Hepatocyte (in vitro differentiated cells): ENCODE measurements at regions not wholly inside any gene's neighbourhood (a gene's known extent, or its start where the extent isn't known, plus 50 kb on each side); places are given as distances from the start of the nearest gene placed in this dataset.

Experiments
- DNase-seq: peaks from one replicate; pipeline ENCODE4 v3.0.0-alpha.2; 2016; ENCODE audit warnings: low spot score
- H2AFZ ChIP-seq: fragments of 200-600 bp; sonication (generic); 2 replicates; pipeline ENCODE4 v1.6.0; 2016; ENCODE audit warnings: antibody characterized with exemption, mild to moderate bottlenecking
- H3K27ac ChIP-seq: fragments of 200-600 bp; sonication (generic); 2 replicates; pipeline ENCODE4 v1.5.1; 2016; ENCODE audit warnings: mild to moderate bottlenecking
- H3K27me3 ChIP-seq: fragments of 200-600 bp; sonication (generic); 2 replicates; pipeline ENCODE4 v1.6.1; 2016
- H3K36me3 ChIP-seq: fragments of 200-600 bp; sonication (generic); replicated peaks from 2 replicates; pipeline ENCODE4 v1.5.1; 2016; ENCODE audit warnings: low read depth; ENCODE audit not compliant: insufficient read depth
- H3K4me1 ChIP-seq: fragments of 200-600 bp; sonication (generic); 2 replicates; pipeline ENCODE4 v1.5.1; 2016; ENCODE audit warnings: mild to moderate bottlenecking, moderate library complexity; ENCODE audit not compliant: insufficient read depth
- H3K4me2 ChIP-seq: fragments of 200-600 bp; sonication (generic); 2 replicates; pipeline ENCODE4 v1.6.0; 2016
- H3K4me3 ChIP-seq: fragments of 200-600 bp; sonication (generic); 2 replicates; pipeline ENCODE4 v1.5.1; 2016; ENCODE audit warnings: mild to moderate bottlenecking
- H3K79me2 ChIP-seq: fragments of 200-600 bp; sonication (generic); 2 replicates; pipeline ENCODE4 v1.6.0; 2017; ENCODE audit warnings: mild to moderate bottlenecking
- H3K9me2 ChIP-seq: fragments of 200-600 bp; sonication (generic); replicated peaks from 2 replicates; pipeline ENCODE4 v1.6.0; 2017; ENCODE audit warnings: mild to moderate bottlenecking; ENCODE audit not compliant: insufficient read depth
- H3K9me3 ChIP-seq: fragments of 200-600 bp; sonication (generic); 2 replicates; pipeline ENCODE4 v1.5.1; 2016; ENCODE audit warnings: low read depth, mild to moderate bottlenecking
- H4K20me1 ChIP-seq: fragments of 200-600 bp; sonication (generic); 2 replicates; pipeline ENCODE4 v1.6.0; 2016; ENCODE audit warnings: mild to moderate bottlenecking; ENCODE audit not compliant: insufficient read depth, poor library complexity, severe bottlenecking
- EZH2 ChIP-seq: fragments of 200-600 bp; sonication (generic); IDR thresholded peaks from 2 replicates; pipeline ENCODE4 v1.6.1; 2016; ENCODE audit warnings: antibody characterized with exemption, mild to moderate bottlenecking, borderline replicate concordance
- EZH2phosphoT487 ChIP-seq: fragments of 200-600 bp; sonication (generic); IDR thresholded peaks from one replicate; pipeline ENCODE4 v1.6.1; 2018; ENCODE audit warnings: antibody characterized with exemption, mild to moderate bottlenecking, low read depth, moderate library complexity; ENCODE audit not compliant: unreplicated experiment, severe bottlenecking
- WGBS: methylation state at CpG from one replicate; pipeline ENCODE4 v1.1.6; 2016; ENCODE audit warnings: low lambda C conversion rate; ENCODE audit errors: missing lambda C conversion rate; 5-methylcytosine and 5-hydroxymethylcytosine counted together
- TF ChIP-seq, protein P1 (sequence below): fragments of 200-600 bp; sonication (generic); IDR thresholded peaks from 2 replicates; pipeline ENCODE4 v1.5.1; 2016; ENCODE audit warnings: antibody characterized with exemption, mild to moderate bottlenecking; ENCODE audit not compliant: poor library complexity

DNA sequence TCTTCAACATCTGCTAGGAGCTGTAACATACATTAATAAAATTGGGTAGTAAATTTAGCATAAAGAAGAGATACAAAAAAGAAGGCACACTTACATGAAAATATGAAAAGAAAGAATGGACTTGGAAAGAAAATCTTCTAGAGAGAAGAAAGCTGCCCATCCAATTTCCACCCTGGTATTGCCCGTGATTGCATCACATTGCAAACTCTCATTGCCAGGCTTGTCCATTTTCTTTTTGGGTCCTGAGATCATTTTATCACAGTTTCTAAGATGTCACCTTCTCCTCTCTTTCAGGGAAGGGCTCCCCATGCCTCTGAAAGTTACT, 321.5 kb downstream of the RND3 start:
- TF ChIP-seq, protein P1, sequence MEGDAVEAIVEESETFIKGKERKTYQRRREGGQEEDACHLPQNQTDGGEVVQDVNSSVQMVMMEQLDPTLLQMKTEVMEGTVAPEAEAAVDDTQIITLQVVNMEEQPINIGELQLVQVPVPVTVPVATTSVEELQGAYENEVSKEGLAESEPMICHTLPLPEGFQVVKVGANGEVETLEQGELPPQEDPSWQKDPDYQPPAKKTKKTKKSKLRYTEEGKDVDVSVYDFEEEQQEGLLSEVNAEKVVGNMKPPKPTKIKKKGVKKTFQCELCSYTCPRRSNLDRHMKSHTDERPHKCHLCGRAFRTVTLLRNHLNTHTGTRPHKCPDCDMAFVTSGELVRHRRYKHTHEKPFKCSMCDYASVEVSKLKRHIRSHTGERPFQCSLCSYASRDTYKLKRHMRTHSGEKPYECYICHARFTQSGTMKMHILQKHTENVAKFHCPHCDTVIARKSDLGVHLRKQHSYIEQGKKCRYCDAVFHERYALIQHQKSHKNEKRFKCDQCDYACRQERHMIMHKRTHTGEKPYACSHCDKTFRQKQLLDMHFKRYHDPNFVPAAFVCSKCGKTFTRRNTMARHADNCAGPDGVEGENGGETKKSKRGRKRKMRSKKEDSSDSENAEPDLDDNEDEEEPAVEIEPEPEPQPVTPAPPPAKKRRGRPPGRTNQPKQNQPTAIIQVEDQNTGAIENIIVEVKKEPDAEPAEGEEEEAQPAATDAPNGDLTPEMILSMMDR = no peak
- TF ChIP-seq EZH2 = no peak
- no peak for TF ChIP-seq EZH2phosphoT487
- Histone ChIP-seq H3K4me2 (no peak overlapping the region), H3K9me2 (no peaks in the 10 kb centered on the region), H3K36me3 (no peaks in the 10 kb centered on the region), H3K27me3 (no peaks in the 10 kb centered on the region), H3K9me3 (no peaks in the 10 kb centered on the region), H3K79me2 (no peaks in the 10 kb centered on the region), H3K4me3 (no peak overlapping the region), H2AFZ (no peak overlapping the region), H4K20me1 (no peaks in the 10 kb centered on the region), H3K4me1 (peaks cover 21% of the 10 kb centered on the region), H3K27ac (peak overlapping the region; percentile 27)
- WGBS = 93% methylated on average over 1 of the region's 1 CpG
- DNase-seq = no peak

- H3K27me3 ChIP-seq = no peaks in the 10 kb centered on the region
- H3K9me3 ChIP-seq = no peaks in the 10 kb centered on the region
- TF ChIP-seq, protein P1 = no peak
- TF ChIP-seq EZH2 = no peak
- no peak for TF ChIP-seq EZH2phosphoT487
- WGBS = 85% methylated on average over 6 of the region's 6 CpGs
- H3K4me2 ChIP-seq = no peak overlapping the region
- H3K79me2 ChIP-seq = no peaks in the 10 kb centered on the region
- no peaks in the 10 kb centered on the region for H3K9me2 ChIP-seq
- H3K4me1 ChIP-seq = peaks cover 21% of the 10 kb centered on the region
- H4K20me1 ChIP-seq = no peaks in the 10 kb centered on the region
- H3K27ac ChIP-seq = no peak overlapping the region
- no peaks in the 10 kb centered on the region for H3K36me3 ChIP-seq
- no peak overlapping the region for H3K4me3 ChIP-seq
- DNase-seq = no peak
- H2AFZ ChIP-seq = no peak overlapping the region
Observed at GRCh38 chr2:150165442-150165841, 322.0 kb downstream of the RND3 start.

GRCh38 chr2:150162241-150162942, 325.1 kb downstream of the RND3 start:
- Histone ChIP-seq H3K27ac (no peak overlapping the region), H2AFZ (no peak overlapping the region), H3K27me3 (no peaks in the 10 kb centered on the region), H3K4me1 (peaks cover 9% of the 10 kb centered on the region), H4K20me1 (no peaks in the 10 kb centered on the region), H3K9me3 (no peaks in the 10 kb centered on the region), H3K36me3 (no peaks in the 10 kb centered on the region), H3K9me2 (no peaks in the 10 kb centered on the region), H3K4me3 (no peak overlapping the region), H3K79me2 (no peaks in the 10 kb centered on the region), H3K4me2 (no peak overlapping the region)
- WGBS = 85% methylated on average over 6 of the region's 6 CpGs
- TF ChIP-seq EZH2phosphoT487 = no peak
- TF ChIP-seq EZH2 = no peak
- TF ChIP-seq, protein P1 = no peak
- no peak for DNase-seq

GRCh38 chr2:150160058-150160457, 327.4 kb downstream of the RND3 start:
- no peak overlapping the region for H3K27ac ChIP-seq
- H3K9me3 ChIP-seq = no peaks in the 10 kb centered on the region
- TF ChIP-seq, protein P1 = no peak
- no peak for TF ChIP-seq EZH2phosphoT487
- TF ChIP-seq EZH2 = no peak
- WGBS = 67% methylated on average over 6 of the region's 6 CpGs
- no peaks in the 10 kb centered on the region for H3K27me3 ChIP-seq
- no peaks in the 10 kb centered on the region for H3K79me2 ChIP-seq
- H3K4me3 ChIP-seq = no peak overlapping the region
- H3K4me2 ChIP-seq = no peak overlapping the region
- no peaks in the 10 kb centered on the region for H3K36me3 ChIP-seq
- DNase-seq = no peak
- no peaks in the 10 kb centered on the region for H3K9me2 ChIP-seq
- H3K4me1 ChIP-seq = no peaks in the 10 kb centered on the region
- no peak overlapping the region for H2AFZ ChIP-seq
- no peaks in the 10 kb centered on the region for H4K20me1 ChIP-seq
